WTC11 (cell line): ENCODE measurements at regions not wholly inside any gene's neighbourhood (a gene's known extent, or its start where the extent isn't known, plus 50 kb on each side); places are given as distances from the start of the nearest gene placed in this dataset.

Experiments
- ATAC-seq: fragments of 200-7000 bp; cut with Tn5 transposase; 2 replicates; pipeline ENCODE4 v1.10.0; 2021; ENCODE audit warnings: mild to moderate bottlenecking, moderate library complexity
- CTCF ChIA-PET: fragments of 300-600 bp; sonication (Branson Sonifier 250); formaldehyde crosslinking; loops from one replicate; lab custom pipeline; 2021; ENCODE audit warnings: antibody characterized with exemption; lab: Charles Lee
- POLR2A ChIA-PET: fragments of 350-600 bp; sonication (Branson Sonifier 250); formaldehyde crosslinking; loops from one replicate; lab custom pipeline; 2021; ENCODE audit warnings: antibody characterized with exemption; lab: Charles Lee
- DNase-seq: peaks from one replicate; pipeline ENCODE4 v3.0.0; 2021; ENCODE audit warnings: low spot score
- H3K27ac Mint-ChIP-seq: 2 replicates; pipeline ENCODE4 v1.8.0; 2021; ENCODE audit warnings: mixed read lengths
- H3K27me3 Mint-ChIP-seq: 2 replicates; pipeline ENCODE4 v1.8.0; 2021; ENCODE audit warnings: low read depth, mild to moderate bottlenecking, moderate library complexity, mixed read lengths
- H3K36me3 Mint-ChIP-seq: 2 replicates; pipeline ENCODE4 v1.8.0; 2021; ENCODE audit warnings: mixed read lengths
- H3K4me1 Mint-ChIP-seq: 2 replicates; pipeline ENCODE4 v1.8.0; 2022; ENCODE audit warnings: mixed read lengths
- H3K4me3 Mint-ChIP-seq: 2 replicates; pipeline ENCODE4 v1.8.0; 2021; ENCODE audit warnings: mild to moderate bottlenecking, moderate library complexity, mixed read lengths
- H3K9me3 Mint-ChIP-seq: 2 replicates; pipeline ENCODE4 v1.8.0; 2021; ENCODE audit warnings: mixed read lengths
- ATF2 ChIP-seq: sonication (generic); formaldehyde crosslinking; IDR thresholded peaks from 2 replicates; pipeline ENCODE4 v1.8.1; 2022; ENCODE audit warnings: low read depth, missing genetic modification reagents, borderline replicate concordance
- CBFB ChIP-seq: sonication (generic); formaldehyde crosslinking; IDR thresholded peaks from 2 replicates; pipeline ENCODE4 v1.8.1; 2022; ENCODE audit warnings: mild to moderate bottlenecking, low read depth, missing genetic modification reagents
- CREB1 ChIP-seq: sonication (generic); formaldehyde crosslinking; IDR thresholded peaks from 2 replicates; pipeline ENCODE4 v1.8.0; 2023; ENCODE audit warnings: mild to moderate bottlenecking, missing genetic modification reagents
- CREM ChIP-seq: sonication (generic); formaldehyde crosslinking; IDR thresholded peaks from 2 replicates; pipeline ENCODE4 v1.8.1; 2022; ENCODE audit warnings: mild to moderate bottlenecking, missing genetic modification reagents, moderate library complexity
- E2F1 ChIP-seq: sonication (generic); formaldehyde crosslinking; IDR thresholded peaks from 2 replicates; pipeline ENCODE4 v1.8.0; 2022; ENCODE audit warnings: mild to moderate bottlenecking, missing genetic modification reagents
- ETV6 ChIP-seq: sonication (generic); formaldehyde crosslinking; IDR thresholded peaks from 2 replicates; pipeline ENCODE4 v1.8.1; 2022; ENCODE audit warnings: mild to moderate bottlenecking, missing genetic modification reagents
- FOXP4 ChIP-seq: sonication (generic); formaldehyde crosslinking; IDR thresholded peaks from 2 replicates; pipeline ENCODE4 v1.8.0; 2022; ENCODE audit warnings: mild to moderate bottlenecking, missing genetic modification reagents
- GABPB1 ChIP-seq: sonication (generic); formaldehyde crosslinking; IDR thresholded peaks from 2 replicates; pipeline ENCODE4 v1.8.1; 2023; ENCODE audit warnings: mild to moderate bottlenecking, missing genetic modification reagents
- HMGXB4 ChIP-seq: sonication (generic); formaldehyde crosslinking; IDR thresholded peaks from 2 replicates; pipeline ENCODE4 v1.8.1; 2023; ENCODE audit warnings: mild to moderate bottlenecking, moderate library complexity, missing genetic modification reagents
- JAZF1 ChIP-seq: fragments of 250-450 bp; sonication (Bioruptor Pico); IDR thresholded peaks from 2 replicates; pipeline ENCODE4 v1.9.0; 2021; ENCODE audit warnings: moderate library complexity, mild to moderate bottlenecking, inconsistent platforms
- MAX ChIP-seq: sonication (generic); formaldehyde crosslinking; IDR thresholded peaks from 2 replicates; pipeline ENCODE4 v1.8.0; 2022; ENCODE audit warnings: mild to moderate bottlenecking, missing genetic modification reagents
- MXD4 ChIP-seq: fragments of 250-450 bp; sonication (Bioruptor Pico); IDR thresholded peaks from 2 replicates; pipeline ENCODE4 v1.8.0; 2021; ENCODE audit warnings: mild to moderate bottlenecking, moderate library complexity, borderline replicate concordance
- NR3C1 ChIP-seq: sonication (generic); formaldehyde crosslinking; conservative IDR thresholded peaks from 2 replicates; pipeline ENCODE4 v1.8.1; 2023; ENCODE audit warnings: low read depth, mild to moderate bottlenecking, missing genetic modification reagents
- OVOL2 ChIP-seq: fragments of 250-450 bp; sonication (Bioruptor Pico); IDR thresholded peaks from 2 replicates; pipeline ENCODE4 v1.9.0; 2021; ENCODE audit warnings: mild to moderate bottlenecking, borderline replicate concordance
- RELA ChIP-seq: sonication (generic); formaldehyde crosslinking; IDR thresholded peaks from 2 replicates; pipeline ENCODE4 v1.8.1; 2022; ENCODE audit warnings: missing genetic modification reagents, mild to moderate bottlenecking, borderline replicate concordance
- SMAD4 ChIP-seq: sonication (generic); formaldehyde crosslinking; IDR thresholded peaks from 2 replicates; pipeline ENCODE4 v1.8.0; 2022; ENCODE audit warnings: mild to moderate bottlenecking, missing genetic modification reagents
- SOX15 ChIP-seq: fragments of 250-450 bp; sonication (Bioruptor Pico); IDR thresholded peaks from 2 replicates; pipeline ENCODE4 v1.9.0; 2021; ENCODE audit warnings: mild to moderate bottlenecking
- TEAD4 ChIP-seq: sonication (generic); formaldehyde crosslinking; IDR thresholded peaks from 2 replicates; pipeline ENCODE4 v1.8.0; 2022; ENCODE audit warnings: mild to moderate bottlenecking, missing genetic modification reagents
- ZBTB21 ChIP-seq: sonication (generic); formaldehyde crosslinking; IDR thresholded peaks from 2 replicates; pipeline ENCODE4 v1.8.1; 2023; ENCODE audit warnings: mild to moderate bottlenecking, missing genetic modification reagents, borderline replicate concordance
- ZBTB43 ChIP-seq: sonication (generic); formaldehyde crosslinking; IDR thresholded peaks from 2 replicates; pipeline ENCODE4 v1.8.1; 2023; ENCODE audit warnings: mild to moderate bottlenecking, missing genetic modification reagents
- ZNF232 ChIP-seq: sonication (generic); formaldehyde crosslinking; IDR thresholded peaks from 2 replicates; pipeline ENCODE4 v1.8.0; 2022; ENCODE audit warnings: mild to moderate bottlenecking, missing genetic modification reagents
- ZNF423 ChIP-seq: fragments of 250-450 bp; sonication (Bioruptor Pico); IDR thresholded peaks from 2 replicates; pipeline ENCODE4 v2.1.2; 2022; ENCODE audit warnings: mild to moderate bottlenecking, moderate library complexity
- ZNF425 ChIP-seq: fragments of 250-450 bp; sonication (Bioruptor Pico); conservative IDR thresholded peaks from 2 replicates; pipeline ENCODE4 v1.9.0; 2021; ENCODE audit warnings: mild to moderate bottlenecking
- ZNF671 ChIP-seq: fragments of 250-450 bp; sonication (Bioruptor Pico); IDR thresholded peaks from 2 replicates; pipeline ENCODE4 v1.8.0; 2021; ENCODE audit warnings: mild to moderate bottlenecking
- ZSCAN18 ChIP-seq: fragments of 250-450 bp; sonication (Bioruptor Pico); IDR thresholded peaks from 2 replicates; pipeline ENCODE4 v2.1.2; 2022; ENCODE audit warnings: mild to moderate bottlenecking, moderate library complexity

GRCh38 chr4:113832803-113833202 is 71.3 kb upstream of the CAMK2D start:
- Mint-ChIP-seq H3K4me3 (no peak overlapping the region), H3K36me3 (no peaks in the 10 kb centered on the region), H3K27ac (no peak overlapping the region), H3K4me1 (peaks cover 9% of the 10 kb centered on the region)
- POLR2A ChIA-PET: no interaction called here
- DNase-seq: no peak
- TF ChIP-seq CBFB (CRISPR knock-in tag) (no peak), SOX15 (CRISPR knock-in tag) (no peak), NR3C1 (no peak), ZNF232 (CRISPR knock-in tag) (no peak), ZNF671 (CRISPR knock-in tag) (no peak), E2F1 (no peak), ZSCAN18 (CRISPR knock-in tag) (no peak), CREB1 (CRISPR knock-in tag) (no peak), ZBTB43 (CRISPR knock-in tag) (no peak), MXD4 (CRISPR knock-in tag) (no peak), HMGXB4 (CRISPR knock-in tag) (no peak), OVOL2 (CRISPR knock-in tag) (no peak), RELA (CRISPR knock-in tag) (no peak), SMAD4 (no peak), ETV6 (CRISPR knock-in tag) (no peak), ZBTB21 (CRISPR knock-in tag) (no peak), TEAD4 (CRISPR knock-in tag) (no peak), ATF2 (no peak), ZNF423 (no peak)
- TF ChIP-seq, all 79 proteins: peak for 0
- no peaks in the 10 kb centered on the region for H3K27me3 Mint-ChIP-seq
- CTCF ChIA-PET: no interaction called here
- no peaks in the 10 kb centered on the region for H3K9me3 Mint-ChIP-seq
- ATAC-seq: no peak

GRCh38 chr4:113831457-113831856 is 69.9 kb upstream of the CAMK2D start:
- POLR2A ChIA-PET: no interaction called here
- Mint-ChIP-seq H3K36me3 (no peaks in the 10 kb centered on the region), H3K4me1 (peaks cover 9% of the 10 kb centered on the region), H3K27me3 (no peaks in the 10 kb centered on the region), H3K4me3 (no peak overlapping the region), H3K27ac (no peak overlapping the region), H3K9me3 (no peaks in the 10 kb centered on the region)
- ATAC-seq (no peak), DNase-seq (no peak)
- CTCF ChIA-PET: no interaction called here
- TF ChIP-seq CREM (CRISPR knock-in tag) (no peak), JAZF1 (CRISPR knock-in tag) (no peak), GABPB1 (no peak), MAX (CRISPR knock-in tag) (no peak), TEAD4 (CRISPR knock-in tag) (no peak), FOXP4 (no peak), ZBTB21 (CRISPR knock-in tag) (no peak), ZNF425 (no peak), ZSCAN18 (CRISPR knock-in tag) (no peak)
